WTC11 (cell line): ENCODE measurements at regions not wholly inside any gene's neighbourhood (a gene's known extent, or its start where the extent isn't known, plus 50 kb on each side); places are given as distances from the start of the nearest gene placed in this dataset.

ENCODE experiments used
- ATAC-seq: fragments of 200-7000 bp; cut with Tn5 transposase; 2 replicates; pipeline ENCODE4 v1.10.0; 2021; ENCODE audit warnings: mild to moderate bottlenecking, moderate library complexity
- CTCF ChIA-PET: fragments of 300-600 bp; sonication (Branson Sonifier 250); formaldehyde crosslinking; loops from one replicate; lab custom pipeline; 2021; ENCODE audit warnings: antibody characterized with exemption; lab: Charles Lee
- POLR2A ChIA-PET: fragments of 350-600 bp; sonication (Branson Sonifier 250); formaldehyde crosslinking; loops from one replicate; lab custom pipeline; 2021; ENCODE audit warnings: antibody characterized with exemption; lab: Charles Lee
- DNase-seq: peaks from one replicate; pipeline ENCODE4 v3.0.0; 2021; ENCODE audit warnings: low spot score
- H3K27ac Mint-ChIP-seq: 2 replicates; pipeline ENCODE4 v1.8.0; 2021; ENCODE audit warnings: mixed read lengths
- H3K27me3 Mint-ChIP-seq: 2 replicates; pipeline ENCODE4 v1.8.0; 2021; ENCODE audit warnings: low read depth, mild to moderate bottlenecking, moderate library complexity, mixed read lengths
- H3K36me3 Mint-ChIP-seq: 2 replicates; pipeline ENCODE4 v1.8.0; 2021; ENCODE audit warnings: mixed read lengths
- H3K4me1 Mint-ChIP-seq: 2 replicates; pipeline ENCODE4 v1.8.0; 2022; ENCODE audit warnings: mixed read lengths
- H3K4me3 Mint-ChIP-seq: 2 replicates; pipeline ENCODE4 v1.8.0; 2021; ENCODE audit warnings: mild to moderate bottlenecking, moderate library complexity, mixed read lengths
- H3K9me3 Mint-ChIP-seq: 2 replicates; pipeline ENCODE4 v1.8.0; 2021; ENCODE audit warnings: mixed read lengths
- ATF6 ChIP-seq: sonication (generic); formaldehyde crosslinking; IDR thresholded peaks from 2 replicates; pipeline ENCODE4 v1.8.1; 2023; ENCODE audit warnings: mild to moderate bottlenecking, missing genetic modification reagents
- CBFB ChIP-seq: sonication (generic); formaldehyde crosslinking; IDR thresholded peaks from 2 replicates; pipeline ENCODE4 v1.8.1; 2022; ENCODE audit warnings: mild to moderate bottlenecking, low read depth, missing genetic modification reagents
- CDX4 ChIP-seq: fragments of 250-450 bp; sonication (Bioruptor Pico); IDR thresholded peaks from 2 replicates; pipeline ENCODE4 v1.9.0; 2021; ENCODE audit warnings: moderate library complexity, mild to moderate bottlenecking, inconsistent platforms, borderline replicate concordance
- E2F4 ChIP-seq: sonication (generic); formaldehyde crosslinking; IDR thresholded peaks from 2 replicates; pipeline ENCODE4 v1.8.1; 2022; ENCODE audit warnings: low read depth, mild to moderate bottlenecking, moderate library complexity, missing genetic modification reagents, borderline replicate concordance
- ERG ChIP-seq: fragments of 250-450 bp; sonication (Bioruptor Pico); IDR thresholded peaks from 2 replicates; pipeline ENCODE4 v1.8.0; 2021; ENCODE audit warnings: mild to moderate bottlenecking
- ETV6 ChIP-seq: sonication (generic); formaldehyde crosslinking; IDR thresholded peaks from 2 replicates; pipeline ENCODE4 v1.8.1; 2022; ENCODE audit warnings: mild to moderate bottlenecking, missing genetic modification reagents
- GABPB1 ChIP-seq: sonication (generic); formaldehyde crosslinking; IDR thresholded peaks from 2 replicates; pipeline ENCODE4 v1.8.1; 2023; ENCODE audit warnings: mild to moderate bottlenecking, missing genetic modification reagents
- GRHL2 ChIP-seq: fragments of 250-450 bp; sonication (Bioruptor Pico); IDR thresholded peaks from 2 replicates; pipeline ENCODE4 v1.8.0; 2022; ENCODE audit warnings: mild to moderate bottlenecking, moderate library complexity; ENCODE audit not compliant: insufficient replicate concordance, severe bottlenecking
- MAX ChIP-seq: sonication (generic); formaldehyde crosslinking; IDR thresholded peaks from 2 replicates; pipeline ENCODE4 v1.8.0; 2022; ENCODE audit warnings: mild to moderate bottlenecking, missing genetic modification reagents
- NFATC4 ChIP-seq: fragments of 250-450 bp; sonication (Bioruptor Pico); IDR thresholded peaks from 2 replicates; pipeline ENCODE4 v1.9.0; 2021; ENCODE audit warnings: mild to moderate bottlenecking
- NR1H2 ChIP-seq: sonication (generic); formaldehyde crosslinking; IDR thresholded peaks from 2 replicates; pipeline ENCODE4 v1.9.0; 2021; ENCODE audit warnings: mild to moderate bottlenecking, moderate library complexity, missing genetic modification reagents
- RORB ChIP-seq: fragments of 250-450 bp; sonication (Bioruptor Pico); IDR thresholded peaks from 2 replicates; pipeline ENCODE4 v1.9.0; 2021; ENCODE audit warnings: mild to moderate bottlenecking
- STAT6 ChIP-seq: sonication (generic); formaldehyde crosslinking; conservative IDR thresholded peaks from 2 replicates; pipeline ENCODE4 v1.8.1; 2023; ENCODE audit warnings: mild to moderate bottlenecking, low read depth, missing genetic modification reagents, moderate library complexity
- USF1 ChIP-seq: sonication (generic); formaldehyde crosslinking; IDR thresholded peaks from 2 replicates; pipeline ENCODE4 v1.8.0; 2022; ENCODE audit warnings: mild to moderate bottlenecking, missing genetic modification reagents
- ZNF138 ChIP-seq: sonication (generic); formaldehyde crosslinking; conservative IDR thresholded peaks from 2 replicates; pipeline ENCODE4 v1.8.1; 2022; ENCODE audit warnings: mild to moderate bottlenecking, moderate library complexity, missing genetic modification reagents
- ZSCAN18 ChIP-seq: fragments of 250-450 bp; sonication (Bioruptor Pico); IDR thresholded peaks from 2 replicates; pipeline ENCODE4 v2.1.2; 2022; ENCODE audit warnings: mild to moderate bottlenecking, moderate library complexity

GRCh38 chr9:28177142-28177541 lies 603.9 kb upstream of the C9orf72 start:
- TF ChIP-seq RORB (CRISPR knock-in tag): no peak
- TF ChIP-seq ZSCAN18: no peak
- TF ChIP-seq ATF6 (CRISPR knock-in tag): no peak
- no peak for TF ChIP-seq ZNF138 (CRISPR knock-in tag)
- TF ChIP-seq CDX4 (CRISPR knock-in tag): no peak
- TF ChIP-seq NR1H2 (CRISPR knock-in tag): no peak
- TF ChIP-seq USF1 (CRISPR knock-in tag): no peak
- no peak for TF ChIP-seq NFATC4 (CRISPR knock-in tag)
- TF ChIP-seq CBFB (CRISPR knock-in tag): no peak
- no peak for TF ChIP-seq E2F4 (CRISPR knock-in tag)
- TF ChIP-seq ERG (CRISPR knock-in tag): no peak
- TF ChIP-seq GRHL2 (CRISPR knock-in tag): no peak
- no peak for TF ChIP-seq MAX (CRISPR knock-in tag)
- no peak for TF ChIP-seq STAT6
- no peak for TF ChIP-seq GABPB1 (CRISPR knock-in tag)
- TF ChIP-seq ETV6: no peak
- H3K27me3 Mint-ChIP-seq: no peaks in the 10 kb centered on the region
- no peak overlapping the region for H3K27ac Mint-ChIP-seq
- POLR2A ChIA-PET: no interaction called here
- CTCF ChIA-PET: no interaction called here
- ATAC-seq (no peak), DNase-seq (no peak)
- no peak overlapping the region for H3K4me3 Mint-ChIP-seq
- H3K36me3 Mint-ChIP-seq: no peaks in the 10 kb centered on the region
- no peaks in the 10 kb centered on the region for H3K4me1 Mint-ChIP-seq
- H3K9me3 Mint-ChIP-seq: peaks cover 6% of the 10 kb centered on the region
